Left lung (tissue), 4 donors: ENCODE measurements at regions not wholly inside any gene's neighbourhood (a gene's known extent, or its start where the extent isn't known, plus 50 kb on each side); places are given as distances from the start of the nearest gene placed in this dataset.

Experiments used
- ATAC-seq: fragments of 200-7000 bp; cut with Tn5 transposase; one replicate; pipeline ENCODE4 v1.9.1; 2020; ENCODE audit warnings: moderate library complexity
- DNase-seq, 4 donors: peaks; one replicate each; pipeline ENCODE4 v3.0.0-alpha.2; 2013 to 2020
- H3K27ac ChIP-seq, 2 donors: fragments of 200-600 bp; sonication (generic) in 1 of 2; one replicate each; pipeline versions ENCODE4 v1.5.0 to v1.8.0; 2020 to 2021
- H3K27me3 ChIP-seq, 2 donors: fragments of 200-600 bp; sonication (generic) in 1 of 2; one replicate each; pipeline versions ENCODE4 v1.5.0 to v1.8.0; 2020 to 2021
- H3K36me3 ChIP-seq, 2 donors: fragments of 200-600 bp; sonication (generic) in 1 of 2; one replicate each; pipeline versions ENCODE4 v1.5.0 to v1.8.0; 2020 to 2021
- H3K4me1 ChIP-seq, 2 donors: fragments of 200-600 bp; one replicate each; pipeline ENCODE4 v1.8.0; 2021
- H3K4me3 ChIP-seq, 2 donors: fragments of 200-600 bp; sonication (generic) in 1 of 2; one replicate each; pipeline versions ENCODE4 v1.5.0 to v1.8.0; 2020 to 2021; ENCODE audit warnings: mild to moderate bottlenecking in 1 of 2
- H3K9me3 ChIP-seq, 2 donors: fragments of 200-600 bp; sonication (generic) in 1 of 2; one replicate each; pipeline versions ENCODE4 v1.5.0 to v1.8.0; 2020 to 2021
- intact Hi-C, 2 donors: fragments of 100-400 bp; cut with DNase I; formaldehyde crosslinking; loops; one replicate each; pipeline versions ENCODE4 v1.11.2 to v1.14.2; 2022
- TF ChIP-seq, protein P1 (sequence below), 2 donors: fragments of 200-600 bp; sonication (generic) in 1 of 2; IDR thresholded peaks; one replicate each; pipeline versions ENCODE4 v1.5.0 to v1.8.0; 2021; ENCODE audit warnings: antibody characterized with exemption in 2 of 2
- donor health status: DM: no; HTN: yes; CAD: no.
- donor health status: DM: no; HTN: no; CAD: no.

DNA sequence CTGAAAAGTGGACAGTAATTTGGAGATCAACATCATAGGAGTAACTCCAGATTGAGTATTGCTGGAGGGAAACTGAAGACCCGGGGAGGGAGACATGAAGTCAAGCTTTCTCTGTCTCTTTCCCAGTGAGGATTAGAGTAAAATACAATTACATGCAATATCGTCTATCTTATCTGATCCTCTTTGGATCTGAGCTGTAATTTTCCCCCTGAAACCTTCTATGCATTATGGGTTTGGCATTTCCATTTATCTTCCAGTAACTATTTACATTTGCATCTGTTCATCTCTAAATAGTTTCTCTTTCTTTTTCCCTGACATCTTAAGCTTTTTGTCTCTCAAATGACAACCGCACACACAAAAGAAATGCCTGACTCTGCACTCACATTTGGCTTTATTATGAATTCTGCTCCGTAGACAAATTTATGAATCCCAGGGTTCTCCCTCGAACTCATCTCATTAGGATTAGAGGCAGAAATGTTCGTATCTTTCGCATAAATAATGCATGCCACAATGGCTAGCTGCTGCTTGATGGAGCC, 113.1 kb downstream of the SPP2 start:
- no peaks in the 10 kb centered on the region for H3K27me3 ChIP-seq
- ATAC-seq (no peak), DNase-seq (no peak)
- no peak overlapping the region for H3K4me3 ChIP-seq
- H3K36me3 ChIP-seq: no peaks in the 10 kb centered on the region
- TF ChIP-seq, protein P1, sequence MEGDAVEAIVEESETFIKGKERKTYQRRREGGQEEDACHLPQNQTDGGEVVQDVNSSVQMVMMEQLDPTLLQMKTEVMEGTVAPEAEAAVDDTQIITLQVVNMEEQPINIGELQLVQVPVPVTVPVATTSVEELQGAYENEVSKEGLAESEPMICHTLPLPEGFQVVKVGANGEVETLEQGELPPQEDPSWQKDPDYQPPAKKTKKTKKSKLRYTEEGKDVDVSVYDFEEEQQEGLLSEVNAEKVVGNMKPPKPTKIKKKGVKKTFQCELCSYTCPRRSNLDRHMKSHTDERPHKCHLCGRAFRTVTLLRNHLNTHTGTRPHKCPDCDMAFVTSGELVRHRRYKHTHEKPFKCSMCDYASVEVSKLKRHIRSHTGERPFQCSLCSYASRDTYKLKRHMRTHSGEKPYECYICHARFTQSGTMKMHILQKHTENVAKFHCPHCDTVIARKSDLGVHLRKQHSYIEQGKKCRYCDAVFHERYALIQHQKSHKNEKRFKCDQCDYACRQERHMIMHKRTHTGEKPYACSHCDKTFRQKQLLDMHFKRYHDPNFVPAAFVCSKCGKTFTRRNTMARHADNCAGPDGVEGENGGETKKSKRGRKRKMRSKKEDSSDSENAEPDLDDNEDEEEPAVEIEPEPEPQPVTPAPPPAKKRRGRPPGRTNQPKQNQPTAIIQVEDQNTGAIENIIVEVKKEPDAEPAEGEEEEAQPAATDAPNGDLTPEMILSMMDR (IDR thresholded peaks at IDR 0.05): no peak
- no peaks in the 10 kb centered on the region for H3K9me3 ChIP-seq
- intact Hi-C loops: no loop called here
- no peaks in the 10 kb centered on the region for H3K4me1 ChIP-seq
- H3K27ac ChIP-seq: no peak overlapping the region

DNA sequence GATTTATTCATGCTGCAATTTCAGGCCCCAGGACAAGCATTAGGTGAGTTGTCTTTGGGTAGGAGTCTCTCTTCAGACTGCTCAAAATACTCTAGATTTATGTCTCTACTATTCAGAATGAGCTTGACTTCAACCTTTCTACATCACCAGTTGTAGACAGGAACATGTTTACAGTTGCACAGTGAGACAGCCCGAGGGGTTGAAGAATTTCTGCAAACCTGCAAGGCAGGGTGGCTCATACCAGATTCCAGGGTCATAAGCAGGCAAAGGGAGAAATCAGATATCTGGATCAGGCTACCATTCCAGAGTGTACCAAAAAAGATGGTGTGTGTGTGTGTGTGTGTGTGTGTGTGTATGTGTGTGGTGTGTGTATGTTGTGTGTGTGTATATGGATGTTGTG, 112.4 kb downstream of the SPP2 start:
- intact Hi-C loops: no loop called here
- DNase-seq (no peak), ATAC-seq (no peak)
- Histone ChIP-seq H3K9me3 (no peaks in the 10 kb centered on the region), H3K4me3 (no peak overlapping the region), H3K27me3 (no peaks in the 10 kb centered on the region), H3K4me1 (no peaks in the 10 kb centered on the region), H3K27ac (no peak overlapping the region), H3K36me3 (no peaks in the 10 kb centered on the region)
- TF ChIP-seq, protein P1 (IDR thresholded peaks at IDR 0.05): no peak

DNA sequence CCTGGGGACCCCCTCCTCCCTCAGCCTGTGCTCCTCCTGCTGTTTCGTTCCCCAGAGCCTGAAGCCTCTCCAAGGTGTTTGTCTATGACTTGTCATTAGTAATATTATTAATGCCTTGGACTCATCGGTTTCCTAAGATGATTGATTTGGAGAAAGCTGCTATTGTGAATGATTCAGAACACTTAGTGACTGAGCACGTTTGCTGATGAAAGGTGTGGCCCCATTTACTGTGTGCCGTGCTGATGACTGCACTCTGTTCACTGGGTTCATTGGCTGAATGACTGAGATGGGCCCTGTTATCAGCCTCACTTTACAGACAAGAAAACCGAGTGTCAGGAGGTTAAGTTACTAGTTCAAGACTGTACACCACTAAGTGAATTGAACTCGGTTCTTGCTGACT, 111.4 kb downstream of the SPP2 start:
- ATAC-seq: no peak
- Histone ChIP-seq H3K27ac (no peak overlapping the region), H3K9me3 (no peaks in the 10 kb centered on the region), H3K36me3 (no peaks in the 10 kb centered on the region), H3K4me1 (no peaks in the 10 kb centered on the region), H3K4me3 (no peak overlapping the region), H3K27me3 (no peaks in the 10 kb centered on the region)
- TF ChIP-seq, protein P1 (IDR thresholded peaks at IDR 0.05): no peak
- intact Hi-C loops: no loop called here
- no peak for DNase-seq

DNA sequence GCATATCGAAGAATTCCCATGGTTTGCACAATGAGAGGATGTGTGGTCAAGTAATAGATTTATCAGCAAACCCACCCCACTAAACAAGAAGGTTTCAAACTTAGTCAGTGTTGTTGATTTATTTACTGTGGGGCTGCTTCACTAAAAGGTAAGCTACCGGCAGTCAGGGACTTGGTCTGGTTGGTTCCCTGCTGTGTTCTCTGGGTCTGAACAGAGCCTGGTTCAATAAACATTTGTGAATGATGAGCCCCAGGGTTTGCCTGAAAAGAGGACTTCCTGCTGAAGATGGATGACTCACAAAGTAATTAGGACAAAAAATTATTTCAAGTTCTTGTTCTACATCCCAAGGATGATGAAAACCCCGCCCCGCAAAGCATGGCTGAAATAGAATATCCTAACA, 108.3 kb downstream of the SPP2 start:
- ATAC-seq: no peak

DNA sequence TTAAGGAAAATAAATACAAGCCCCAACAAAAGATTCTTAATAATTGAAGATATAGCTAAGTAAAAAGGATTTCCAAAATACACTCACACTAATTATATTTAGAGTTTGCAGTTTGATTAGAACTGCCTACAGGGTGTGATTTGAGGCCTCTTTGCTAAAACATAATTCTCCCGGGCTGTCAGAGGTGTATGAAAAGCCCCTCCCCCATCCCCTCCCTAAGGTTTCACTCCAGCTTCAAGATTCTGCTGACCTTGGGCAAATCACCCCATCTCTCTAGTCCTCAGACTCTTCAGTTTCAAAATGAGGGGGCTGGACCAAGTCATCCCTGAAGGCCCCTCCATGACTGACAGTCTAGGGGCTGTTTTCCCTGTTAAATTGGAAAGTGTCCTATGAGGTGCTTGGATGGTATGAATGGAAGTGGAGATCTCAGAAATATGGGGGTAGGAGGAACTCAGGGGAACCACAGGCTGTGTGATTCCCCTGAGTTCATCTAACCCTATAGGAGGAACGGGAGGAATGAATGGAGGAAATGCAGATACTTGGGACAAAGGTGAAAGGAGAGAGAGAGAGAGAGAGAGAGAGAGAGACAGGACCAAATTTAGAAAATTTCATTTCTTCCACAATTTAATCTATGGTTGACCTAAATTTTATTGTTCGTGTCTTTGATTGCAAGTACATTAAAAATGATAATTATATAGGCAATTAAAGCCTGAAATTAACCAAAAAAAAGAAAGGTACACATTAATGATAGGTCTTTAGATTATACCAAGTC, 107.5 kb downstream of the SPP2 start:
- ATAC-seq (no peak), DNase-seq (no peak)
- H3K27ac ChIP-seq: no peak overlapping the region
- no peaks in the 10 kb centered on the region for H3K27me3 ChIP-seq
- H3K4me1 ChIP-seq: no peaks in the 10 kb centered on the region
- no peaks in the 10 kb centered on the region for H3K9me3 ChIP-seq
- no peak overlapping the region for H3K4me3 ChIP-seq
- H3K36me3 ChIP-seq: no peaks in the 10 kb centered on the region
- TF ChIP-seq, protein P1 (IDR thresholded peaks at IDR 0.05): no peak
- intact Hi-C loops: no loop called here

More for the DNA sequence above, 108.3 kb downstream of the SPP2 start:
- Histone ChIP-seq H3K4me1 (no peaks in the 10 kb centered on the region), H3K4me3 (no peak overlapping the region), H3K36me3 (no peaks in the 10 kb centered on the region), H3K27me3 (no peaks in the 10 kb centered on the region), H3K9me3 (no peaks in the 10 kb centered on the region), H3K27ac (no peak overlapping the region)
- TF ChIP-seq, protein P1 (IDR thresholded peaks at IDR 0.05): no peak
- no peak for DNase-seq
- intact Hi-C loops: no loop called here
